PC-9 (cell line): ENCODE measurements at regions not wholly inside any gene's neighbourhood (a gene's known extent, or its start where the extent isn't known, plus 50 kb on each side); places are given as distances from the start of the nearest gene placed in this dataset.

Experiments
- EZH2 ChIP-seq: fragments of 200-600 bp; sonication (generic); IDR thresholded peaks from 2 replicates; pipeline ENCODE4 v1.8.0; 2017; ENCODE audit warnings: antibody characterized with exemption, low read depth
- TF ChIP-seq, protein P1 (sequence below): fragments of 200-600 bp; sonication (generic); conservative IDR thresholded peaks from 2 replicates; pipeline ENCODE4 v1.6.1; 2017; ENCODE audit warnings: mixed run types, antibody characterized with exemption, mild to moderate bottlenecking, moderate library complexity

DNA sequence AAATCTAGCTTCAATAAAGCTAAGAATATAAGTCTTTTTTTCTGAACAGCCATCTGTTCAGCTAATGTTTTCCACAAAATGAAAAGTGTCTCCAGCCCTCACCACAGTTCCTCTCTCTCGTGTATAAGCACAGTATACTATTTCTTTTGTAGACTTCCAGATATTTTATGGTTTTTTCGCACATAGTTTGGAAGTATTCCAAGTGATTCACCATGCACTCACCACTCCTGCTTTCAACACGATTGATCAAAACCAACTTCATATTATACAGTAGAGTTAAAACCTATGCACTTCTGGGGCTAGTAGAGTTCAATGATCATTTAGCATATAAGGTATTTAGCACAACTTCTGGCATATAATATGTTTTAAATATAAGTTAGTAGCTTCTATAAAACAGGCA lies 105.8 kb upstream of the DCAF12L1 start:
- TF ChIP-seq, protein P1, sequence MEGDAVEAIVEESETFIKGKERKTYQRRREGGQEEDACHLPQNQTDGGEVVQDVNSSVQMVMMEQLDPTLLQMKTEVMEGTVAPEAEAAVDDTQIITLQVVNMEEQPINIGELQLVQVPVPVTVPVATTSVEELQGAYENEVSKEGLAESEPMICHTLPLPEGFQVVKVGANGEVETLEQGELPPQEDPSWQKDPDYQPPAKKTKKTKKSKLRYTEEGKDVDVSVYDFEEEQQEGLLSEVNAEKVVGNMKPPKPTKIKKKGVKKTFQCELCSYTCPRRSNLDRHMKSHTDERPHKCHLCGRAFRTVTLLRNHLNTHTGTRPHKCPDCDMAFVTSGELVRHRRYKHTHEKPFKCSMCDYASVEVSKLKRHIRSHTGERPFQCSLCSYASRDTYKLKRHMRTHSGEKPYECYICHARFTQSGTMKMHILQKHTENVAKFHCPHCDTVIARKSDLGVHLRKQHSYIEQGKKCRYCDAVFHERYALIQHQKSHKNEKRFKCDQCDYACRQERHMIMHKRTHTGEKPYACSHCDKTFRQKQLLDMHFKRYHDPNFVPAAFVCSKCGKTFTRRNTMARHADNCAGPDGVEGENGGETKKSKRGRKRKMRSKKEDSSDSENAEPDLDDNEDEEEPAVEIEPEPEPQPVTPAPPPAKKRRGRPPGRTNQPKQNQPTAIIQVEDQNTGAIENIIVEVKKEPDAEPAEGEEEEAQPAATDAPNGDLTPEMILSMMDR: no peak
- no peak for TF ChIP-seq EZH2
